Activated B cell treated with CpG ODN at 0.5 μM for 24 hours (primary cell): ENCODE measurements at regions not wholly inside any gene's neighbourhood (a gene's known extent, or its start where the extent isn't known, plus 50 kb on each side); places are given as distances from the start of the nearest gene placed in this dataset.
"Not testable (repeated sequence)": the region's sequence is repeated elsewhere in the genome, so short reads cannot be mapped to it uniquely, and the experiment has no call there.

Experiments used
- ATAC-seq: fragments of 200-7000 bp; cut with Tn5 transposase; one replicate; pipeline ENCODE4 v1.10.0; 2021; ENCODE audit warnings: low read depth, mild to moderate bottlenecking, moderate library complexity
- CTCF ChIA-PET: fragments of 350-600 bp; sonication (Branson Sonifier 250); formaldehyde crosslinking; loops from one replicate; lab custom pipeline; 2021; ENCODE audit warnings: antibody characterized with exemption; lab: Charles Lee
- POLR2A ChIA-PET: fragments of 350-600 bp; sonication (Branson Sonifier 250); formaldehyde crosslinking; loops from one replicate; lab custom pipeline; 2021; ENCODE audit warnings: antibody characterized with exemption; lab: Charles Lee
- DNase-seq: peaks from one replicate; pipeline ENCODE4 v3.0.0; 2022
- H3K27ac Mint-ChIP-seq: one replicate; pipeline ENCODE4 v1.8.0; 2020; ENCODE audit warnings: mixed read lengths
- H3K27me3 Mint-ChIP-seq: one replicate; pipeline ENCODE4 v1.8.0; 2021; ENCODE audit warnings: mixed read lengths
- H3K36me3 Mint-ChIP-seq: one replicate; pipeline ENCODE4 v1.8.0; 2021; ENCODE audit warnings: low read depth, mixed read lengths
- H3K4me1 Mint-ChIP-seq: one replicate; pipeline ENCODE4 v1.8.0; 2021; ENCODE audit warnings: mixed read lengths
- H3K4me3 Mint-ChIP-seq: one replicate; pipeline ENCODE4 v1.8.0; 2020; ENCODE audit warnings: mild to moderate bottlenecking, mixed read lengths
- H3K9me3 Mint-ChIP-seq: one replicate; pipeline ENCODE4 v1.8.0; 2020; ENCODE audit warnings: mixed read lengths
- intact Hi-C: fragments of 100-400 bp; cut with micrococcal nuclease; formaldehyde crosslinking; loops from one replicate; pipeline ENCODE4 v1.15.1; 2024
- TF ChIP-seq, protein P1 (sequence below): fragments of 200-600 bp; IDR thresholded peaks from one replicate; pipeline ENCODE4 v1.8.0; 2022; ENCODE audit warnings: antibody characterized with exemption, mild to moderate bottlenecking

DNA sequence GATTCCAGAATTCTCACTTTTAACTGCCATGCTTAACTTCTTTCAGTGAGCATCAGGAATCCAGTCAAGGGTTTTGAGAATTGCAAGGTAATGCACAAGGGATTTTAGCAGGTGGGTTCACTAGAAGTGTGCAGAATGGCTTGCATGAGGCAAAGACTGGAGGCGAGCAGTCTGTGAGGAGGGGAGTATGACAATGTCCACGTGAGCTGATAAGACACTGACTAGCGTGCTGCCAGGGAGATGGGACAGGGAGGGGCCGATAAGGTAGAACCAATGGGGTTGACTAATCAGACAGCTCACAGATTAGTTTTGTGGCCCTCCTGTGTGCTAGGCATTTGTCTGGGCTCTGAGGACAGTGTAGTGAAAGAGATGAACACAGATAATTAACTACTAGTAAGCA is 102.0 kb upstream of the DAZL start:
- Mint-ChIP-seq H3K4me1 (no peaks in the 10 kb centered on the region), H3K36me3 (no peaks in the 10 kb centered on the region), H3K27me3 (no peaks in the 10 kb centered on the region), H3K9me3 (peaks cover 5% of the 10 kb centered on the region), H3K27ac (no peak overlapping the region), H3K4me3 (no peak overlapping the region)
- intact Hi-C loops, result no loop called here
- TF ChIP-seq, protein P1, sequence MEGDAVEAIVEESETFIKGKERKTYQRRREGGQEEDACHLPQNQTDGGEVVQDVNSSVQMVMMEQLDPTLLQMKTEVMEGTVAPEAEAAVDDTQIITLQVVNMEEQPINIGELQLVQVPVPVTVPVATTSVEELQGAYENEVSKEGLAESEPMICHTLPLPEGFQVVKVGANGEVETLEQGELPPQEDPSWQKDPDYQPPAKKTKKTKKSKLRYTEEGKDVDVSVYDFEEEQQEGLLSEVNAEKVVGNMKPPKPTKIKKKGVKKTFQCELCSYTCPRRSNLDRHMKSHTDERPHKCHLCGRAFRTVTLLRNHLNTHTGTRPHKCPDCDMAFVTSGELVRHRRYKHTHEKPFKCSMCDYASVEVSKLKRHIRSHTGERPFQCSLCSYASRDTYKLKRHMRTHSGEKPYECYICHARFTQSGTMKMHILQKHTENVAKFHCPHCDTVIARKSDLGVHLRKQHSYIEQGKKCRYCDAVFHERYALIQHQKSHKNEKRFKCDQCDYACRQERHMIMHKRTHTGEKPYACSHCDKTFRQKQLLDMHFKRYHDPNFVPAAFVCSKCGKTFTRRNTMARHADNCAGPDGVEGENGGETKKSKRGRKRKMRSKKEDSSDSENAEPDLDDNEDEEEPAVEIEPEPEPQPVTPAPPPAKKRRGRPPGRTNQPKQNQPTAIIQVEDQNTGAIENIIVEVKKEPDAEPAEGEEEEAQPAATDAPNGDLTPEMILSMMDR, result no peak
- ATAC-seq (no peak), DNase-seq (no peak)
- ChIA-PET CTCF (no interaction called here), POLR2A (no interaction called here)

DNA sequence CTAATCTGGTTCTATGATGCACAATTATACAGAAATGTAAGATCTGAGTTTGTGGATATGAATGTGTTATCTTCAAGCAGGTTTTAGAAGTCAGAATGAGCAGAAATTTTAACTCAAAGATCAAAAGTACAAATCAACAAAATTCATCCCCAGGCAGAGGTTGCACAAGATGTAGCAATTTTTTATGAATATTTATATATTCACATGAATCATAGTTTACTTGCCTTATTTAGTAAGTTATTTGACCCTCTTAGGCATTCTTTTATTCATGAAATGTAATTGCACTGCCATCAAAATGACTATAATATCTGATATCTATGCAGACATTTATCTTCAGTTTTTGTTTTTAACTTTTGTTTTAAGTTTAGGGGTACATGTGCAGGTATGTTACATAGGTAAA is 103.1 kb upstream of the DAZL start:
- Mint-ChIP-seq H3K27me3 (no peaks in the 10 kb centered on the region), H3K4me3 (no peak overlapping the region)

DNA sequence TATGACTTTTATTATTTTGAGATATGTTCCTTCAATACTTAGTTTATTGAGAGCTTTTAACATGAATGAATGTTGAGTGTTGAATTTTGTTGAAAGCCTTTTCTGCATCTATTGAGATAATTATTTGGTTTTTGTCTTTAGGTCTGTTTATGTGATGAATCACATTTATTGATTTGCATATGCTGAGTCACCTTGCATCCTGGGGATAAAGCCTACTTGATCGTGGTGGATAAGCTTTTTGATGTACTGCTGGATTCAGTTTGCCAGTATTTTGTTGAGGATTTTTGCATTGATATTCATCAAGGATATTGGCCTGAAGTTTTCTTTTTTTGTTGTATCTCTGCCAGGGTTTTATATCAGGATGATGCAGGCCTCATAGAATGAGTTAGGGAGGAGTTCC is 106.5 kb upstream of the DAZL start:
- POLR2A ChIA-PET, H3K27me3 Mint-ChIP-seq, DNase-seq, CTCF ChIA-PET, ATAC-seq, H3K4me1 Mint-ChIP-seq, H3K4me3 Mint-ChIP-seq, H3K27ac Mint-ChIP-seq, H3K36me3 Mint-ChIP-seq, intact Hi-C loops: not testable (repeated sequence)
- H3K9me3 Mint-ChIP-seq, result peaks cover 21% of the 10 kb centered on the region

More for the DNA sequence above, 103.1 kb upstream of the DAZL start:
- DNase-seq (no peak), ATAC-seq (no peak)
- no peaks in the 10 kb centered on the region for H3K4me1 Mint-ChIP-seq
- H3K27ac Mint-ChIP-seq, result no peak overlapping the region
- TF ChIP-seq, protein P1, result no peak
- POLR2A ChIA-PET, result no interaction called here
- H3K36me3 Mint-ChIP-seq, result no peaks in the 10 kb centered on the region
- intact Hi-C loops, result no loop called here
- CTCF ChIA-PET, result no interaction called here
- H3K9me3 Mint-ChIP-seq, result peaks cover 12% of the 10 kb centered on the region

DNA sequence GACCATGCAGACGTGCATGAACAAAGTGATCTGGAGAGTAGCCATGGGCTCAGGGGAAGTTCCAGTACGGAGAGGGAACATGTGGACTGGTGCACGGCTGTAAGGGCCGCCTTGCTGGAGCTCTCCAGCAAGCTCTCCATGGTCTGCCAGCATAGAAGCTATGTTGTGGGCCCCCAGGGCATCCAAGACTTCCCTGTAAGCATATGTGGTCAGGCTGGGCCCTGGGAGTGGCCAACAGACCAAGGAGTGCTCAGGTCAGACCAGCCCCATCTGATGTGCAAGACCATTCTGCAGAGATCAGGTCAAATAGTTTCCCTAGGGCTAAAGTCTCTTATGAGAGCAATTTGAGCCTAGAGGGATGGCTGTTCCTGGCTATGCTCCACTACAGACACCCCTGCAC is 110.1 kb upstream of the DAZL start:
- ChIA-PET CTCF (no interaction called here), POLR2A (no interaction called here)
- no peak overlapping the region for H3K4me3 Mint-ChIP-seq
- intact Hi-C loops, result no loop called here
- ATAC-seq (no peak), DNase-seq (no peak)
- H3K36me3 Mint-ChIP-seq, result no peaks in the 10 kb centered on the region
- peaks cover under 1% of the 10 kb centered on the region for H3K27me3 Mint-ChIP-seq
- H3K4me1 Mint-ChIP-seq, result no peaks in the 10 kb centered on the region
- H3K9me3 Mint-ChIP-seq, result peaks cover 16% of the 10 kb centered on the region
- TF ChIP-seq, protein P1, result no peak
- H3K27ac Mint-ChIP-seq, result no peak overlapping the region

DNA sequence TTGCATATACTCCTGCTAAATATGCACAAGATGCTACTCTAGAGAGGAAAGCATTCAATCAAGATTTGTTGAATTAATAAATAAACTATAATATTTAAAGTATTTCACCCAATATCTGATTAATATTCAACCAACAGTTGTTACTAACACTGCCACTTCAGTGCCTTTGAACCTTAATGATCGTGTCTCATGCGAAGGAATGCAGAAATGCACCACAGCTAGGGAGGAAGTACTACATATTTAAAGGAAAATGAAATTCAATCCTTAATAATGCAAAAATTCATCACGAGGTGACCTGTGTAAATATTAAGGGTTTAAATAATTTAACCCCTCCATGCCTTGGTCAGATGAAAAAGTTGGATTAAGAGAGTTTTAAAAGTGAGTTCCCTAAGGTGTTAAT is 114.2 kb upstream of the DAZL start:
- no peaks in the 10 kb centered on the region for H3K36me3 Mint-ChIP-seq
- intact Hi-C loops, result no loop called here
- POLR2A ChIA-PET, result no interaction called here
- ATAC-seq, result no peak
- TF ChIP-seq, protein P1, result no peak
- no peak overlapping the region for H3K27ac Mint-ChIP-seq
- H3K9me3 Mint-ChIP-seq, result peaks cover 2% of the 10 kb centered on the region
- no peaks in the 10 kb centered on the region for H3K4me1 Mint-ChIP-seq
- CTCF ChIA-PET, result no interaction called here
- DNase-seq, result no peak
- H3K4me3 Mint-ChIP-seq, result no peak overlapping the region
- H3K27me3 Mint-ChIP-seq, result peaks cover 3% of the 10 kb centered on the region

DNA sequence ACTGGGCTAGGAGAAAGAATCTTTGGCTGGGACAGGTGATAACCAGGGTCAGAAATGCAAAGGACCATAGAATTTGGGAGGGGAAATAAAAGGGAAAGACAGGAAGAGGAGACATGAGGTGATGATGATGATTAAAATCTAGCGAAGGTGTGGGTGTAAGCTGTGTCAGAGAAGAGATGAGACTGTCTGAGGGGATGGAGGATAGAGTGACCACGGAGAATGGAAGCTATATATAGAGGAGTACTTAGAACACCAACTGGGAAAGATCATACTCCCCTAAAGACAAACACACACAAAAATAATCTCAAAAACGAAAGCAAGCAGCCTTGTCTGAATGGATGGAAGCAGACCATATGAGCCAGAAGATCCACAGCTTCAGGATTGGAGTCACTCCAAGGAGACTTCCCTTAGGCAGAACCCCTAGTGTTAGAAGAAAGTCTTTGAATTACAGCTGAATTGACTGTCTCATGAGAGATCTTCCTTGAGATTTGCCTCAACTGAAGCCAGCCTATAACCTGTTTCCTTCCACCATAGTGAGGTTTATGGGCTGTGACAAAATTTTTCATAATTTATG is 115.2 kb upstream of the DAZL start:
- TF ChIP-seq, protein P1, result no peak
- H3K36me3 Mint-ChIP-seq, result no peaks in the 10 kb centered on the region
- peaks cover 3% of the 10 kb centered on the region for H3K27me3 Mint-ChIP-seq
- H3K4me1 Mint-ChIP-seq, result no peaks in the 10 kb centered on the region
- no peak overlapping the region for H3K27ac Mint-ChIP-seq
- intact Hi-C loops, result no loop called here
- ATAC-seq (no peak), DNase-seq (no peak)
- no peak overlapping the region for H3K4me3 Mint-ChIP-seq
- peaks cover 2% of the 10 kb centered on the region for H3K9me3 Mint-ChIP-seq
- ChIA-PET CTCF (interaction anchor here (0.9 kb wide), 1 partner anchor 100 kb away, joined by 3 read pairs; no protein-coding TSS in a partner anchor), POLR2A (interaction anchor here (0.5 to 0.6 kb wide), 2 partner anchors 62 to 308 kb away, joined by 3 to 4 read pairs; no protein-coding TSS in a partner anchor)
